ENCODE measurements at regions not wholly inside any gene's neighbourhood (a gene's known extent, or its start where the extent isn't known, plus 50 kb on each side); places are given as distances from the start of the nearest gene placed in this dataset.

DNA sequence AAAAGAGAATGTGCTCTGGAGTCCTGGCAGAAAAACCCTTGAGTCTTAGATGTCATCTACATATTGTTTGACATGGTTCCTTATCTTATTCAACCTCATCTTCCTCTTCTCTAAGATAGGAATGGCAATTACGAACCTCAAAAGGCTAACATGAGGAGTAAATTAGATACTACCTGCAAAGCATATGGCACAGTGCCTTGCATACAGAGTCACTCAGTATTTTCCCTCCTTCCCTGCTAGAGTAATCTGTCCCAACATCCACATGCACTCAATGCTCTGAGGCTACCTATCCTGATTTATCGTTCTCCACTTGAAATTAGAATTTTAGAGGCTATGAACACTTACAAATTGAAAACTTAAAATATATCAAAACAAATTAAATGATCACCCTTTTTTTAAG is 386.7 kb downstream of the RSL24D1 start:
- TF ChIP-seq CTCF (IDR thresholded peaks at IDR 0.05; ENCODE audit: insufficient read depth, low read length): no peak
- TF ChIP-seq GABPA (IDR thresholded peaks at IDR 0.05; ENCODE audit: low read depth): no peak
- TF ChIP-seq POLR2AphosphoS5 (IDR thresholded peaks at IDR 0.05; ENCODE audit: low read depth): no peak

Measured in HL-60 (cell line).